Retina (tissue), 1 donor: ENCODE measurements at regions not wholly inside any gene's neighbourhood (a gene's known extent, or its start where the extent isn't known, plus 50 kb on each side); places are given as distances from the start of the nearest gene placed in this dataset.
"Not testable (repeated sequence)": the region's sequence is repeated elsewhere in the genome, so short reads cannot be mapped to it uniquely, and the experiment has no call there.

Experiments used
- DNase-seq: peaks from one replicate; pipeline ENCODE4 v3.0.0-alpha.2; 2016

- no peak for DNase-seq
These were observed 95.9 kb upstream of the FAT1 start for GRCh38 chr4:186819342-186820086.

GRCh38 chr4:186820391-186820891 lies 96.8 kb upstream of the FAT1 start:
- peak; percentile 25 for DNase-seq

GRCh38 chr4:186823989-186824388 lies 100.3 kb upstream of the FAT1 start:
- DNase-seq: no peak

- no peak for DNase-seq
These were observed 101.4 kb upstream of the FAT1 start for GRCh38 chr4:186825069-186825468.

- no peak for DNase-seq
These were observed 102.3 kb upstream of the FAT1 start for GRCh38 chr4:186826006-186826405.

GRCh38 chr4:186826846-186827533 lies 103.3 kb upstream of the FAT1 start:
- peak; percentile 21 for DNase-seq

GRCh38 chr4:186827534-186827897 lies 103.9 kb upstream of the FAT1 start:
- DNase-seq: no peak

GRCh38 chr4:186829097-186829496 lies 105.4 kb upstream of the FAT1 start:
- no peak for DNase-seq

- DNase-seq: no peak
These were observed 106.2 kb upstream of the FAT1 start for GRCh38 chr4:186829740-186830449.

- DNase-seq: no peak
These were observed 107.9 kb upstream of the FAT1 start for GRCh38 chr4:186831574-186831973.

GRCh38 chr4:186832906-186833305 lies 109.2 kb upstream of the FAT1 start:
- DNase-seq: no peak

GRCh38 chr4:186837463-186837862 lies 113.8 kb upstream of the FAT1 start:
- not testable (repeated sequence) for DNase-seq

GRCh38 chr4:186838295-186838694 lies 114.6 kb upstream of the FAT1 start:
- DNase-seq: no peak

GRCh38 chr4:186839122-186840037 lies 115.7 kb upstream of the FAT1 start:
- DNase-seq: no peak

- no peak for DNase-seq
These were observed 116.6 kb upstream of the FAT1 start for GRCh38 chr4:186840222-186840701.

- DNase-seq: no peak
These were observed 117.2 kb upstream of the FAT1 start for GRCh38 chr4:186840771-186841301.

- DNase-seq: peak; percentile 30
These were observed 120.5 kb upstream of the FAT1 start for GRCh38 chr4:186844059-186844681.

- no peak for DNase-seq
These were observed 121.6 kb upstream of the FAT1 start for GRCh38 chr4:186845137-186845842.

- DNase-seq: no peak
These were observed 122.8 kb upstream of the FAT1 start for GRCh38 chr4:186846426-186846825.

GRCh38 chr4:186847429-186848131 lies 123.9 kb upstream of the FAT1 start:
- DNase-seq: not testable (repeated sequence)
